HepG2 (cell line): ENCODE measurements at regions not wholly inside any gene's neighbourhood (a gene's known extent, or its start where the extent isn't known, plus 50 kb on each side); places are given as distances from the start of the nearest gene placed in this dataset.
"Not testable (repeated sequence)": the region's sequence is repeated elsewhere in the genome, so short reads cannot be mapped to it uniquely, and the experiment has no call there.

Experiments
- ATAC-seq: fragments of 200-7000 bp; cut with Tn5 transposase; 3 replicates; pipeline ENCODE4 v1.9.1; 2020; ENCODE audit warnings: mild to moderate bottlenecking, moderate library complexity
- BruUV-seq: library from RNA; stranded (reverse); fragments of 400-500 nt; replicated peaks from 2 replicates; lab custom pipeline; 2021; lab: Mats Ljungman, UMichigan
- CTCF ChIA-PET: fragments of 300-600 bp; formaldehyde crosslinking; extraction: SDS; loops from one replicate; lab custom pipeline; 2021; ENCODE audit warnings: low total read pairs, inconsistent platforms, low intra/inter-chr PET ratio; lab: Yijun Ruan, JAX
- POLR2A ChIA-PET: fragments of 350-600 bp; sonication (Branson Sonifier 250); formaldehyde crosslinking; loops from one replicate; lab custom pipeline; 2020; ENCODE audit warnings: antibody characterized with exemption, inconsistent platforms; lab: Yijun Ruan, JAX
- DNase-seq: peaks from one replicate; pipeline ENCODE4 v3.0.0-alpha.2; 2015; ENCODE audit warnings: low spot score
- FAIRE-seq: peaks from 3 replicates; lab custom pipeline; 2011; peaks lifted over from hg19 to GRCh38; lab: Jason Lieb, UNC
- H2AFZ ChIP-seq: one replicate; pipeline ENCODE4 v1.6.1; 2011; ENCODE audit warnings: low read length, inconsistent platforms
- H3K27ac ChIP-seq: fragments of 300-600 bp; 3 replicates; pipeline ENCODE4 v1.8.0; 2011; ENCODE audit warnings: mixed run types, mild to moderate bottlenecking, mixed read lengths, low read length, inconsistent platforms; ENCODE audit not compliant: insufficient read depth; ENCODE audit errors: extremely low read length
- H3K27me3 ChIP-seq, 2 experiments: fragments of 200-600 bp in 1 of 2; 2 replicates in 1 of 2; 3 replicates in 1 of 2; pipeline versions ENCODE4 v1.6.0 to v1.8.0; 2011; ENCODE audit warnings: low read length in 2 of 2, mild to moderate bottlenecking in 2 of 2, moderate library complexity in 2 of 2, inconsistent platforms in 1 of 2; ENCODE audit not compliant: insufficient read depth in 2 of 2, control insufficient read depth in 1 of 2
- H3K36me3 ChIP-seq, 2 experiments: fragments of 200-600 bp in 1 of 2; replicated peaks in 1 of 2; 2 replicates in 1 of 2; 3 replicates in 1 of 2; pipeline versions ENCODE4 v1.5.1 to v1.8.0; 2011; ENCODE audit warnings: low read length in 2 of 2, inconsistent platforms in 1 of 2; ENCODE audit not compliant: insufficient read depth in 2 of 2, control insufficient read depth in 1 of 2
- H3K4me1 ChIP-seq: 2 replicates; pipeline ENCODE4 v1.5.1; 2012; ENCODE audit warnings: low read length, inconsistent platforms; ENCODE audit not compliant: insufficient read depth
- H3K4me2 ChIP-seq: 2 replicates; pipeline ENCODE4 v1.6.0; 2011; ENCODE audit warnings: low read depth, low read length, inconsistent platforms
- H3K4me3 ChIP-seq, 3 experiments: fragments of 200-600 bp in 1 of 3; sonication (generic), shearing (Covaris generic) in 1 of 3; replicated peaks in 1 of 3; 2 replicates each; pipeline ENCODE4 v1.5.1; 2011 to 2016; ENCODE audit warnings: low read length in 3 of 3, inconsistent platforms in 2 of 3, low read depth in 2 of 3, mild to moderate bottlenecking in 2 of 3, control low read depth in 1 of 3, mixed read lengths in 1 of 3; ENCODE audit not compliant: insufficient read depth in 1 of 3
- H3K79me2 ChIP-seq: one replicate; pipeline ENCODE4 v1.6.1; 2011; ENCODE audit warnings: low read length, inconsistent platforms; ENCODE audit not compliant: insufficient read depth
- H3K9ac ChIP-seq: 2 replicates; pipeline ENCODE4 v1.6.0; 2011; ENCODE audit warnings: mild to moderate bottlenecking, low read depth, low read length, inconsistent platforms; ENCODE audit not compliant: insufficient read depth
- H3K9me3 ChIP-seq: 2 replicates; pipeline ENCODE4 v1.5.1; 2012; ENCODE audit warnings: mild to moderate bottlenecking, low read length
- H4K20me1 ChIP-seq: 2 replicates; pipeline ENCODE4 v1.6.0; 2011; ENCODE audit warnings: inconsistent platforms, mild to moderate bottlenecking, low read length, moderate library complexity; ENCODE audit not compliant: insufficient read depth
- WGBS: methylation state at CpG from one replicate; pipeline ENCODE4 v1.1.6; 2017; ENCODE audit warnings: low lambda C conversion rate; 5-methylcytosine and 5-hydroxymethylcytosine counted together
- in situ Hi-C: cut with HindIII; loops from 2 replicates; pipeline ENCODE4 v1.10.0; 2017; ENCODE audit warnings: low pct_unique_long_range_greater_than_20kb; ENCODE audit not compliant: extremely low pct_ligation_motif_present
- intact Hi-C: fragments of 100-400 bp; cut with micrococcal nuclease; formaldehyde crosslinking; loops from one replicate; pipeline ENCODE4 v1.10.0; 2022; ENCODE audit not compliant: unreplicated experiment

GRCh38 chrY:9666204-9666603 lies 138.5 kb downstream of the TSPY10 start:
- POLR2A ChIA-PET, H3K4me1 ChIP-seq, H3K4me3 ChIP-seq, H2AFZ ChIP-seq, H4K20me1 ChIP-seq, H3K9ac ChIP-seq, DNase-seq, H3K27ac ChIP-seq, in situ Hi-C loops, ATAC-seq, H3K79me2 ChIP-seq, H3K4me2 ChIP-seq, CTCF ChIA-PET, BruUV-seq, intact Hi-C loops, H3K36me3 ChIP-seq, FAIRE-seq, H3K27me3 ChIP-seq, H3K9me3 ChIP-seq: not testable (repeated sequence)

- H3K9me3 ChIP-seq, ATAC-seq, H3K79me2 ChIP-seq, in situ Hi-C loops, H3K4me2 ChIP-seq, DNase-seq, H3K4me1 ChIP-seq, H4K20me1 ChIP-seq, H3K9ac ChIP-seq, H3K27ac ChIP-seq, H3K36me3 ChIP-seq, POLR2A ChIA-PET, intact Hi-C loops, FAIRE-seq, H3K4me3 ChIP-seq, H2AFZ ChIP-seq, CTCF ChIA-PET, BruUV-seq, H3K27me3 ChIP-seq: not testable (repeated sequence)
- WGBS, result no CpG with 5 or more reads among the region's 2 CpGs
Observed at GRCh38 chrY:9692481-9692880, 164.8 kb downstream of the TSPY10 start.

GRCh38 chrY:9716932-9717331 lies 189.3 kb downstream of the TSPY10 start:
- DNase-seq, BruUV-seq, H2AFZ ChIP-seq, POLR2A ChIA-PET, H3K9ac ChIP-seq, H3K36me3 ChIP-seq, H3K79me2 ChIP-seq, H3K4me2 ChIP-seq, CTCF ChIA-PET, FAIRE-seq, H4K20me1 ChIP-seq, H3K27me3 ChIP-seq, intact Hi-C loops, H3K27ac ChIP-seq, H3K4me3 ChIP-seq, in situ Hi-C loops, H3K4me1 ChIP-seq, ATAC-seq, H3K9me3 ChIP-seq: not testable (repeated sequence)
- WGBS, result no CpG with 5 or more reads among the region's 3 CpGs

- H3K36me3 ChIP-seq, POLR2A ChIA-PET, H2AFZ ChIP-seq, FAIRE-seq, H3K79me2 ChIP-seq, CTCF ChIA-PET, H3K27me3 ChIP-seq, intact Hi-C loops, in situ Hi-C loops, ATAC-seq, DNase-seq, H3K4me2 ChIP-seq, H3K27ac ChIP-seq, BruUV-seq, H3K9me3 ChIP-seq, H3K9ac ChIP-seq, H4K20me1 ChIP-seq, H3K4me3 ChIP-seq, H3K4me1 ChIP-seq: not testable (repeated sequence)
- WGBS, result no CpG with 5 or more reads among the region's 1 CpG
Observed at GRCh38 chrY:9718803-9719202, 191.1 kb downstream of the TSPY10 start.
